Glomerular endothelial cell (primary cell): ENCODE measurements at regions not wholly inside any gene's neighbourhood (a gene's known extent, or its start where the extent isn't known, plus 50 kb on each side); places are given as distances from the start of the nearest gene placed in this dataset.
"Not testable (repeated sequence)": the region's sequence is repeated elsewhere in the genome, so short reads cannot be mapped to it uniquely, and the experiment has no call there.

ENCODE experiments used
- DNase-seq: peaks from one replicate; pipeline ENCODE4 v3.0.0-alpha.2; 2011; ENCODE audit warnings: low read depth, low spot score; ENCODE audit errors: extremely low read depth

DNA sequence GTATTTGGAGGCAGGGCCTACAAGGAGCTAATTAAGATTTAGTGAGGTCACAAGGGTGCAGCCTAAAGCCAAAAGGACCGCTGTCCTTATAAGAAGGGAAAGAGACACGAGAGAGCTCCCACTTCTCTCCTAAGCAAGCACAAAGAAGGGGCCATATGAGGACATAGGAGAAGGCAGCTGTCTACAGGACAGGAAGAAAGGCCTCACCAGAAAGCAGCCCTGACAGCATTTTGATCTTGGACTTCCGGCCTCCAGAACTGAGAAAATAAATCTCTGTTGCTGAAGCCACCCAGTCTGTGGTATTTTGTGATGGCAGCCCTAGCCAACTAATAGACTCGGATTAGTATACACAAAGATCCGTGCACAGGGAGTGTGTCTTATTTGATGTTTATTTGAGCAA lies 139.7 kb downstream of the B3GNT2 start:
- no peak for DNase-seq

GRCh38 chr2:62334440-62335058 lies 138.6 kb downstream of the B3GNT2 start:
- DNase-seq, result no peak

DNA sequence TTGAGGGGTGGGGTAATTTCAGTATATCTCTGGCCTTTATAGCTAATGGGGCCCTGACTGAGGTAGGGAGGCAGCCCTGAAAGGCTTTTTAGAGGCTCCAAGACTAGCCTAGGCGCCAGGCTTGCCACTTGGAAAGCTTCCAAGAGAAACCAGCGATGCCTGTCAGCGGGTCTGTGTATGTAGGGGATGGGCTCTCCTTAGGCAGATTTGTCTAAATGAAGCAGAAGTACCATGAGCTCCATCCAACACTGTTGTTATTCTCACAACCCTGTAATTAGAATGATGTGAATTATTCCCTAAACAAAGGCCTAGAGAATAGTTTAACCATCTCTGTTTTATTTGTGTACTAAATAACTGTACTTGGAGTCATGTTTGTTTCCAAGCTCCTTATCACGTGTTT lies 138.1 kb downstream of the B3GNT2 start:
- DNase-seq, result no peak

- no peak for DNase-seq
These were observed 135.0 kb downstream of the B3GNT2 start for GRCh38 chr2:62330959-62331358.

GRCh38 chr2:62329797-62330196 lies 133.9 kb downstream of the B3GNT2 start:
- no peak for DNase-seq

DNA sequence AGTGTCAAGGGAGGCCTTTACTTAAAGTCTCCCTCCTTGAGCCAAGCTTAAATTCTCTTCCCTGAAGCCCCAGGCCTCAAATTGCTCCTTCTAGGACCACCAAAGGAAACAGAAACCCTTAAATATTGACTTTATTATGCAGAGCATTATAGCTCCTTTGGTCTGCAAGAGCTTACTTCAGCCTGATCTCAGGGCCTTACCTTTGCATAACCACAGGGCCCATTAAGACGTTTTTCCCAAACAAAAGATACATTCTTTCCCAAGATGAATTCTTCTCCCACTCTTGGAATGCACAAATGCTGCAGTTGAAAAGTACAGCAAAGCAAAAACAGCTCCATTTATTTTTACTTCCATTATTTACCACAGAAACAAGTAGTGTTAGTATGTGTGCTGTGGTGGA lies 130.8 kb downstream of the B3GNT2 start:
- DNase-seq, result no peak

DNA sequence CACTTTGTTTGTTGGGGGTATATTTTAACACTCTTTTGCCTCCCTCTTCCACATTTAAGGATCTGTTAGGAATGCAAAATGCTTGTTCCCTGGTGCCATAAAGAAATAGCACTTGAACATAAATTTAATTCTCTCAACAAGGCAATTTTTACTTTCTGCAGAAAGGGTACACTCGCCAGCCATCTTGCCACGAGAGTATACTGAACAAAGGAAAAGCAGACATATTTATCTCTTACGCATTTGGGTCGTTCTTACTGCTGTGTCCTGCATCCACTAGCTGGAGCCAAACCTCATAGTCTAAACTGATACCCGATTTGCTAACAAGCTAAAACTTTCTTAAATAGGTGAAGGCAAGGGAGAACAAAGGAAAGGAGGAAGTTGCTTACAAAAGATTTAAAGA lies 129.5 kb downstream of the B3GNT2 start:
- no peak for DNase-seq

DNA sequence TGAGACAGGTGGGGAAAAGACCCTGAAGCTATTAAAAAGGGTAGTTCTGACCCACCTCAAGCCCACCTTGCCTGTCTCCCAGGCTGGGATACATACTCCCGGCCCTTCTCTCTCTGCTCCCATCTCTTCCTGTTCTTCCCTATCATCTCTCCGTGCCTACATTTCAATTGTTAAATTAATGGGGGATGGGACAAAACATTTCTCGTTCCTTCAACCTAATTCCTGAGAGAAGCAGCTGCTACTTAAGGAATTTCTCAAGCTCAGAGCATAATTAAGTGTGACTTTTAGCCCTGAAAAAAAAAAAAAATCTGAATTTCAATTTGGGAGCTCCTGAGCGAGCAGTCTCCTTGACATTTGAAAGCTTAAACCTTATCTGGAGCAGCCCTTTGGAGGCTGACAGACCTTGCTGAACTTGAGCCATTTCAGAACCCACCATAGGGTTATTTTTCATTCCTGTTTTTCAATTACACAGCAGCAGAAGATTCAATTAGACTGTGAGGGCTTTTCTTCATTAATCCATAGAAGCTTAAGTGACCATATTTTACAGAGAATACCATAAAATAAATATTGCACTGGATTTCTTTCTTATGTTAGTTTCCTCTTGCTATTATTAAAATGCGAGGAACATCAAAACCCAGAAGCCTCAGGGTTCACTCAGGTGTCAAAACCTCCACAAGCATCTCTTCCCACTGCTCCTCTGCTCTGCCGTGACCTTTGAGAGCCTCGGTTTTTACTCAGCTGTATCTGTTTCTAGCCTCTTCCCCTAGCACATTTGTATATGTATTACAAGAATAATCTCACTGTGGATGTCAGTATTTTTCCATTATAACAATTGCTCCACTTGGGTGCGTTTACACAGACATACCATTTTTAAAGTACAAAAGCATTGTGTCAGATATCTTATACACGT lies 125.7 kb downstream of the B3GNT2 start:
- DNase-seq, result no peak

DNA sequence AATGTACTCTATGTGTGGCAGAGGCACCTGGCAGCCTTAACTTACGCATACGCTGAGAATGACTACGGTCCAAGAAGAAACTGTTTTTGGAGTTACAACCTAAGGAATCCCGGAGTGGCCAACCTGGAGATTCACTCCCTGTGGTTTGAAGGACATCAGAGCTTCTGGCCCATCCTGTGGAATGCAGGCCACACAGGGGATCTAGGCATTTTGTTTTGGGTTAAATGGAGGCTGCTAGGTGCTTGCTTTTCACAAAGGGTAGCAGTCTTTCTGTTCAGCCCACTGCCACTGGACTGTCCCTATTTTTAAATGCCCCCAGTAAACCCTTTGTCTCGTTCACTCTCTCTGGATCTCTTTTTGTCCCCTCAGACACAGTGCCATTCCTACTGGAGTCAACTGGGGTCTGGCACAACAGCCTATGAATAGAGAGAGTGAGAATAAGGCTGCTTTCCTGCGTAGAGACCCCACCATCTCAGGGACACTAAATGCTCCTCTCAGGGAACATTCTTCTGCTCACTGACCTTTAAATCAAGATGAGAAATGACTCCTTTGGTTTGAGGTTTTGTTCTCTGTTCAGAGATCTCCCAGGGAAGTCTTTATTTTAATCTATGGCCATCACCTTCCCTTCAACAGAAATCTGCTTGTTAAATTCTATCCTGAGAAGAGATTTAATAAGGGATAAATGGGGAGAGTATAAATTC lies 124.9 kb downstream of the B3GNT2 start:
- no peak for DNase-seq

DNA sequence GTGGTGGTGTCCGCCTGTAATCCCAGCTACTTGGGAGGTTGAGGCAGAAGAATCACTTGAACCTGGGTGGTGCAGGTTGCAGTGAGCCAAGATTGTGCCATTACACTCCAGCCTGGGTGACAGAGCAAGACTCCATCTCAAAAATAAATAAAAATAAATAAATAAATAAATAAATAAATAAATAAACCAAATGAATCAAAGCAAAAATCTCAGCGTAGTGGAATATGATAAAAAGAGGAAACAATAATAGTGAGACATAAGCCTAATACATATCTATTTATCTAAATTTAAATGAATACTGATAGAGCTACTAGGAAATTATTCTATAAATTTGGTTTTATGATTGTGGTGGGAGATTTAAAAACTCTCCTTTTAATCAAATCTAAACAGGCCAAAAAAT lies 124.2 kb downstream of the B3GNT2 start:
- not testable (repeated sequence) for DNase-seq

- no peak for DNase-seq
These were observed 123.2 kb downstream of the B3GNT2 start for GRCh38 chr2:62319070-62319469.

DNA sequence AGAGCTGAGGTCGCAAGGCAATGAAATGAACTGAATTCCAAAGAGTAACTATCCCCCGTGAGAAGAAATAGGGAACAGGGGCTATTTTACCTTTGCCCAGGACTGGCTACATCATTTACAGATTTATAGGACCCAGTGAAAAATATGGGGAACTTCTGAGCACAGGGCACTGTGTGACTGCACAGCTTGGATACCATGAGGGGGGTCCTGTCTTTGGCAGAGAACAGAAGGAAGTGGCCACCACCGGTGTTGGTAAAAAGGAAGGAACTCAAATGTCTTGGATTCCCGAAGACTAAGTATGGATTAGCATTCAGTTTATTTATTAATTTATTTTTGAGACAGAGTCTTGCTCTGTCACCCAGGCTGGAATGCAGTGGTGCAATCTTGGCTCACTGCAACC lies 119.6 kb downstream of the B3GNT2 start:
- no peak for DNase-seq

DNA sequence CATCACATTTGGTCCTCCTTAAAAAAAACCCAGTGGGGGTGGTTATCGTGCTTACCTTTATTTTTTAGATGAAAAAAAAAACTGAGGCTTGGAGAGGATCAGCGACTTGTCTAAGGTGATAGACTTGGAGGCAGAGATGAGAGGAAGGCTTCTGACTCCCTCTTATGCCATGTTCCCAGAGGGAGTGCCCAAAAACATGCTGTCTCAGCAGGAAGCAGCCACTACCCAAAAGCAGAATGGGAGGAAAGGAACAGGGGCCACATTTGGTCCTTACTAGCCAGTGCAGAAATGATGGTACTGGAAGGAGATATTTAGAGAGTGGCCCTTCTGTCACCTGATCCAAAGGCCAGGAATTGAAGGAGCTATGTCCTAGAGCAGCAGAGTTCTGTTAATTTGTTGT lies 118.4 kb downstream of the B3GNT2 start:
- DNase-seq, result no peak

GRCh38 chr2:62313449-62314227 lies 117.7 kb downstream of the B3GNT2 start:
- no peak for DNase-seq

GRCh38 chr2:62309465-62310091 lies 113.7 kb downstream of the B3GNT2 start:
- no peak for DNase-seq

- no peak for DNase-seq
These were observed 113.2 kb downstream of the B3GNT2 start for GRCh38 chr2:62309081-62309464.

- no peak for DNase-seq
These were observed 111.8 kb downstream of the B3GNT2 start for GRCh38 chr2:62307469-62308389.

GRCh38 chr2:62306751-62307468 lies 111.0 kb downstream of the B3GNT2 start:
- no peak for DNase-seq
